Spleen (tissue), 11 donors: ENCODE measurements at regions not wholly inside any gene's neighbourhood (a gene's known extent, or its start where the extent isn't known, plus 50 kb on each side); places are given as distances from the start of the nearest gene placed in this dataset.

Experiments
- DNase-seq: peaks from one replicate; pipeline ENCODE4 v3.0.0-alpha.2; 2020
- H3K27ac ChIP-seq, 8 donors: fragments of 200-600 bp; sonication (generic) in 7 of 8; 1 replicate in 4 of 8; 2 replicates in 4 of 8; pipeline versions ENCODE4 v1.5.0 to v1.8.0; 2016 to 2021; ENCODE audit warnings: inconsistent platforms in 4 of 8, mild to moderate bottlenecking in 4 of 8, moderate library complexity in 1 of 8
- H3K27me3 ChIP-seq, 7 donors: fragments of 200-600 bp; sonication (generic) in 6 of 7; replicated peaks in 1 of 7; 1 replicate in 4 of 7; 2 replicates in 3 of 7; pipeline versions ENCODE4 v1.5.0 to v1.8.0; 2016 to 2021; ENCODE audit warnings: inconsistent platforms in 3 of 7, mild to moderate bottlenecking in 1 of 7
- H3K36me3 ChIP-seq, 6 donors: fragments of 200-600 bp; sonication (generic) in 5 of 6; 1 replicate in 4 of 6; 2 replicates in 2 of 6; pipeline versions ENCODE4 v1.5.0 to v1.8.0; 2016 to 2021; ENCODE audit warnings: inconsistent platforms in 2 of 6
- H3K4me1 ChIP-seq, 6 donors: fragments of 200-600 bp; sonication (generic) in 5 of 6; 1 replicate in 3 of 6; 2 replicates in 3 of 6; pipeline versions ENCODE4 v1.5.0 to v1.8.0; 2016 to 2021; ENCODE audit warnings: inconsistent platforms in 3 of 6
- H3K4me3 ChIP-seq, 8 donors: fragments of 200-600 bp; sonication (generic) in 7 of 8; 1 replicate in 4 of 8; 2 replicates in 4 of 8; pipeline versions ENCODE4 v1.5.0 to v1.8.0; 2016 to 2021; ENCODE audit warnings: inconsistent platforms in 4 of 8, mild to moderate bottlenecking in 4 of 8, moderate library complexity in 2 of 8
- H3K9me3 ChIP-seq, 8 donors: fragments of 200-600 bp; sonication (generic) in 7 of 8; 1 replicate in 4 of 8; 2 replicates in 4 of 8; pipeline versions ENCODE4 v1.5.0 to v1.8.0; 2016 to 2021; ENCODE audit warnings: inconsistent platforms in 4 of 8
- CTCF ChIP-seq, 11 experiments: fragments of 200-600 bp in 7 of 11; fragments of 450-650 bp in 4 of 11; sonication (generic) in 4 of 11; IDR thresholded peaks in 8 of 11; conservative IDR thresholded peaks in 3 of 11; 1 replicate in 7 of 11; 2 replicates in 4 of 11; pipeline versions ENCODE4 v1.4.0 to v1.8.0; 2016 to 2021; ENCODE audit warnings: antibody characterized with exemption in 11 of 11, inconsistent platforms in 4 of 11, mild to moderate bottlenecking in 1 of 11
- POLR2A ChIP-seq, 3 donors: fragments of 450-650 bp; IDR thresholded peaks; one replicate each; pipeline ENCODE4 v1.5.1; 2017; ENCODE audit warnings: antibody characterized with exemption in 3 of 3, mild to moderate bottlenecking in 1 of 3
- POLR2AphosphoS5 ChIP-seq, 3 donors: sonication (generic); formaldehyde crosslinking; IDR thresholded peaks; one replicate each; pipeline ENCODE4 v1.5.1; 2017; ENCODE audit warnings: antibody characterized with exemption in 3 of 3
- WGBS, 5 donors: extraction: QIAGEN DNeasy Blood & Tissue Kit in 3 of 5; methylation state at CpG; one replicate each; pipeline versions ENCODE4 v1.1.5 to v1.1.7; 2013 to 2018; 5-methylcytosine and 5-hydroxymethylcytosine counted together
- intact Hi-C: fragments of 100-400 bp; cut with DNase I; formaldehyde crosslinking; loops from one replicate; pipeline ENCODE4 v1.15.0; 2023; ENCODE audit warnings: low total_unique reads
- donor health status: healthy with polysubstance abuse.
- donor health status: DM: no; HTN: no; CAD: no; lungs with moderate emphysema.
- donor health status: DM: no; HTN: no; CAD: no.
- donor health status: Bipolar disorder and iron deficiency.
- donor health status: healthy.
- donor health status: DM: no; HTN: no; CAD: no.
- donor health status: DM: yes; HTN: yes; CAD: no.

- Histone ChIP-seq H3K36me3 (no peaks in the 10 kb centered on the region), H3K27ac (no peak overlapping the region), H3K27me3 (no peaks in the 10 kb centered on the region), H3K4me3 (no peak overlapping the region), H3K9me3 (peaks cover 0 to 7% (median 0%) of the 10 kb centered on the region in 8 donors), H3K4me1 (no peaks in the 10 kb centered on the region)
- no peak for TF ChIP-seq CTCF (IDR thresholded peaks at IDR 0.05 in 8 of 11, conservative IDR thresholded peaks at IDR 0.05 in 3 of 11)
- TF ChIP-seq POLR2A (IDR thresholded peaks at IDR 0.05), result no peak
- TF ChIP-seq POLR2AphosphoS5 (IDR thresholded peaks at IDR 0.05), result no peak
- DNase-seq, result no peak
- intact Hi-C loops, result no loop called here
- 73 to 86% (median 84%) methylated on average over 1 of the region's 1 CpG for WGBS, 5 donors
These were observed 79.7 kb upstream of the BMPER start for GRCh38 chr7:33825644-33826043.

- no peak for TF ChIP-seq POLR2A (IDR thresholded peaks at IDR 0.05)
- TF ChIP-seq POLR2AphosphoS5 (IDR thresholded peaks at IDR 0.05), result no peak
- TF ChIP-seq CTCF (IDR thresholded peaks at IDR 0.05 in 8 of 11, conservative IDR thresholded peaks at IDR 0.05 in 3 of 11), result no peak
- H3K27me3 ChIP-seq, result no peaks in the 10 kb centered on the region
- no peaks in the 10 kb centered on the region for H3K4me1 ChIP-seq
- intact Hi-C loops, result no loop called here
- H3K36me3 ChIP-seq, result no peaks in the 10 kb centered on the region
- peaks cover 0 to 7% (median 0%) of the 10 kb centered on the region in 8 donors for H3K9me3 ChIP-seq
- no peak for DNase-seq
- no peak overlapping the region for H3K4me3 ChIP-seq
- WGBS, 5 donors, result 85 to 90% (median 87%) methylated on average over 4 of the region's 4 CpGs
- no peak overlapping the region for H3K27ac ChIP-seq
These were observed 75.8 kb upstream of the BMPER start for GRCh38 chr7:33829536-33829935.

- no peak overlapping the region for H3K27ac ChIP-seq
- 68 to 89% (median 82%) methylated on average over 10 of the region's 10 CpGs for WGBS, 5 donors
- H3K9me3 ChIP-seq, result peaks cover 0 to 7% (median 0%) of the 10 kb centered on the region in 8 donors
- no peaks in the 10 kb centered on the region for H3K36me3 ChIP-seq
- H3K4me3 ChIP-seq, result no peak overlapping the region
- H3K27me3 ChIP-seq, result no peaks in the 10 kb centered on the region
- intact Hi-C loops, result no loop called here
- no peak for DNase-seq
- no peak for TF ChIP-seq CTCF (IDR thresholded peaks at IDR 0.05 in 8 of 11, conservative IDR thresholded peaks at IDR 0.05 in 3 of 11)
- TF ChIP-seq POLR2AphosphoS5 (IDR thresholded peaks at IDR 0.05), result no peak
- no peak for TF ChIP-seq POLR2A (IDR thresholded peaks at IDR 0.05)
- no peaks in the 10 kb centered on the region for H3K4me1 ChIP-seq
These were observed 73.8 kb upstream of the BMPER start for GRCh38 chr7:33831389-33832141.

GRCh38 chr7:33832271-33832721 is 73.0 kb upstream of the BMPER start:
- Histone ChIP-seq H3K9me3 (peaks cover 0 to 14% (median 3%) of the 10 kb centered on the region in 8 donors), H3K27ac (no peak overlapping the region), H3K36me3 (no peaks in the 10 kb centered on the region), H3K27me3 (no peaks in the 10 kb centered on the region), H3K4me3 (no peak overlapping the region), H3K4me1 (no peaks in the 10 kb centered on the region)
- TF ChIP-seq POLR2AphosphoS5 (IDR thresholded peaks at IDR 0.05) (no peak), POLR2A (IDR thresholded peaks at IDR 0.05) (no peak), CTCF (IDR thresholded peaks at IDR 0.05 in 8 of 11, conservative IDR thresholded peaks at IDR 0.05 in 3 of 11) (no peak)
- intact Hi-C loops, result no loop called here
- no peak for DNase-seq
- WGBS, 5 donors, result 84 to 93% (median 90%) methylated on average over 7 of the region's 7 CpGs
